ENCODE measurements at regions not wholly inside any gene's neighbourhood (a gene's known extent, or its start where the extent isn't known, plus 50 kb on each side); places are given as distances from the start of the nearest gene placed in this dataset.

GRCh38 chr14:45332360-45332988 is 79.5 kb upstream of the MIS18BP1 start:
- no peak for TF ChIP-seq RFX5 (IDR thresholded peaks at IDR 0.05; ENCODE audit: borderline replicate concordance, low read depth, low read length)
- no peak for TF ChIP-seq YY1 (IDR thresholded peaks at IDR 0.05; ENCODE audit: low read depth, low read length)
- TF ChIP-seq CTCF (IDR thresholded peaks at IDR 0.05; ENCODE audit: control extremely low read depth in 1 of 3, insufficient read depth in 1 of 3, low read depth in 1 of 3, low read length in 3 of 3) = no peak
- no peak for TF ChIP-seq USF2 (IDR thresholded peaks at IDR 0.05; ENCODE audit: low read length)
- TF ChIP-seq CEBPB (IDR thresholded peaks at IDR 0.05; ENCODE audit: low read depth, low read length) = no peak
- no peak for TF ChIP-seq POLR2AphosphoS5 (IDR thresholded peaks at IDR 0.05; ENCODE audit: low read depth, low read length)
- no peak for TF ChIP-seq KDM5A (IDR thresholded peaks at IDR 0.05; ENCODE audit: low read length)
- no peak for TF ChIP-seq POLR2A (IDR thresholded peaks at IDR 0.05; ENCODE audit: control extremely low read depth in 1 of 2, low read depth in 2 of 2, low read length in 2 of 2)
- TF ChIP-seq CREB1 (IDR thresholded peaks at IDR 0.05) = no peak
- no peak for TF ChIP-seq EZH2 (IDR thresholded peaks at IDR 0.05; ENCODE audit: low read depth, low read length, severe bottlenecking)

Data from H1 (cell line).